Amygdala (tissue), 56 donors: ENCODE measurements at regions not wholly inside any gene's neighbourhood (a gene's known extent, or its start where the extent isn't known, plus 50 kb on each side); places are given as distances from the start of the nearest gene placed in this dataset.
"Not testable (repeated sequence)": the region's sequence is repeated elsewhere in the genome, so short reads cannot be mapped to it uniquely, and the experiment has no call there.

Experiments
- DNase-seq, 56 donors: peaks; one replicate each; lab custom pipeline; 2025; lab: John Stamatoyannopoulos, UW

- DNase-seq = no peak
Observed at GRCh38 chr3:16069149-16069922, 105.1 kb upstream of the GALNT15 start.

- peak in 6 of 56 donors; percentile 4 to 16 (median 9) for DNase-seq
Observed at GRCh38 chr3:16070707-16071106, 103.8 kb upstream of the GALNT15 start.

GRCh38 chr3:16071206-16071605 lies 103.3 kb upstream of the GALNT15 start:
- DNase-seq = no peak

GRCh38 chr3:16072420-16073110 lies 101.9 kb upstream of the GALNT15 start:
- no peak for DNase-seq

- DNase-seq = peak in 1 of 56 donors; percentile 5
Observed at GRCh38 chr3:16073203-16073602, 101.3 kb upstream of the GALNT15 start.

- not testable (repeated sequence) for DNase-seq
Observed at GRCh38 chr3:16073990-16074671, 100.3 kb upstream of the GALNT15 start.

GRCh38 chr3:16075647-16076046 lies 98.8 kb upstream of the GALNT15 start:
- no peak for DNase-seq

GRCh38 chr3:16076564-16076963 lies 97.9 kb upstream of the GALNT15 start:
- DNase-seq = no peak

- not testable (repeated sequence) for DNase-seq
Observed at GRCh38 chr3:16077146-16077545, 97.3 kb upstream of the GALNT15 start.

GRCh38 chr3:16077681-16078080 lies 96.8 kb upstream of the GALNT15 start:
- not testable (repeated sequence) for DNase-seq

GRCh38 chr3:16079519-16079918 lies 95.0 kb upstream of the GALNT15 start:
- no peak for DNase-seq

- DNase-seq = no peak
Observed at GRCh38 chr3:16081661-16082060, 92.8 kb upstream of the GALNT15 start.

GRCh38 chr3:16084887-16085286 lies 89.6 kb upstream of the GALNT15 start:
- no peak for DNase-seq

GRCh38 chr3:16085410-16085809 lies 89.1 kb upstream of the GALNT15 start:
- DNase-seq = no peak

GRCh38 chr3:16085884-16086608 lies 88.4 kb upstream of the GALNT15 start:
- DNase-seq = peak; percentile 4 to 89 (median 69)

GRCh38 chr3:16086690-16087089 lies 87.8 kb upstream of the GALNT15 start:
- DNase-seq = no peak

- no peak for DNase-seq
Observed at GRCh38 chr3:16088496-16088895, 86.0 kb upstream of the GALNT15 start.

- DNase-seq = no peak
Observed at GRCh38 chr3:16089521-16089920, 85.0 kb upstream of the GALNT15 start.

- no peak for DNase-seq
Observed at GRCh38 chr3:16090024-16090423, 84.5 kb upstream of the GALNT15 start.

GRCh38 chr3:16090706-16091105 lies 83.8 kb upstream of the GALNT15 start:
- no peak for DNase-seq

- DNase-seq = no peak
Observed at GRCh38 chr3:16092923-16093322, 81.6 kb upstream of the GALNT15 start.
